ENCODE measurements at regions not wholly inside any gene's neighbourhood (a gene's known extent, or its start where the extent isn't known, plus 50 kb on each side); places are given as distances from the start of the nearest gene placed in this dataset.

DNA sequence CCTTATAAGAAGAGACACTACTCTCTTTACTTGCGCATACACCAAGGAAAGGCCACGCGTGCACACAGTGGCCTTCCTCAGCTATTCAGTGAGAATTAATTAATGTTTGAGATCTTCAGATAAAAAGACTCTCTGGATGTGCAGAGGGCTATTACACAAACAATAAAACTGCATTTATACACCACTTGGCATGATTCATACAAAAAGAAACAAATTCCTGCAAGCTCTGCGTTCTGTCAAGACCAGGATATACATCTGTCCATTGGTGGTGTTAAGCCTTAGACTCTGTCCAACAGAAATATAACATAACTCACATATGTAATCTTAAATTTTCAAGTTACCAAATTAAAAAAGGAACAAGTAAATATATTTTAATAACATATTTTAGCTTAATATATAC lies 55.2 kb upstream of the TSC22D2 start (continued):
- TF ChIP-seq USF1 (IDR thresholded peaks at IDR 0.05; ENCODE audit: borderline replicate concordance, extremely low read length, insufficient read depth, low read depth, low read length): no peak
- no peak for TF ChIP-seq ZNF207 (IDR thresholded peaks at IDR 0.05; ENCODE audit: borderline replicate concordance)
- no peak for TF ChIP-seq SPI1 (IDR thresholded peaks at IDR 0.05; ENCODE audit: borderline replicate concordance, insufficient read depth, low read depth, low read length)
- TF ChIP-seq KAT2A (conservative IDR thresholded peaks at IDR 0.05; ENCODE audit: control insufficient read depth, low read depth, low read length): no peak
- no peak for TF ChIP-seq MYB (IDR thresholded peaks at IDR 0.05; ENCODE audit: borderline replicate concordance, low read depth, low read length)

- ChIA-PET CTCF (no interaction called here), SMC1A (ENCODE audit: uncharacterized antibody, unreplicated experiment) (no interaction called here), POLR2A (interaction anchor here (1.7 kb wide), 1 partner anchor 16 kb away, joined by 3 read pairs; no protein-coding TSS in a partner anchor), RAD21 (ENCODE audit: unreplicated experiment) (no interaction called here)
- ATAC-seq (no peak), FAIRE-seq (no peak), DNase-seq (ENCODE audit: low read depth, low spot score) (no peak)
- no peaks in the 10 kb centered on the region for H3K36me3 ChIP-seq (ENCODE audit: control insufficient read depth in 2 of 2, insufficient read depth in 2 of 2, low read length in 1 of 2)
- in situ Hi-C loops (cut with MboI) (no loop called here), intact Hi-C loops (cut with micrococcal nuclease; ENCODE audit: unreplicated experiment) (loop anchor here (10.0 kb wide), 1 partner anchor 1193 kb away; no protein-coding TSS in a partner anchor)
- H4K20me1 ChIP-seq (ENCODE audit: control insufficient read depth, insufficient read depth): no peaks in the 10 kb centered on the region
- no TSS peak for BruUV-seq (replicated peaks)
- no peak overlapping the region for H2AFZ ChIP-seq (ENCODE audit: control insufficient read depth, low read depth, low read length)
- 100% methylated on average over 3 of the region's 3 CpGs for WGBS (ENCODE audit: insufficient coverage, insufficient replicate concordance, low lambda C conversion rate, missing lambda C conversion rate)
- H3K79me2 ChIP-seq (ENCODE audit: control insufficient read depth, insufficient read depth, low read length): no peaks in the 10 kb centered on the region
- H3K4me2 ChIP-seq (ENCODE audit: control insufficient read depth, insufficient read depth): no peak overlapping the region
- no peak overlapping the region for H3K27ac ChIP-seq (ENCODE audit: control insufficient read depth, insufficient read depth)
- no peaks in the 10 kb centered on the region; a peak in 1 of 4 replicates for H3K27me3 ChIP-seq (replicated peaks in 1 of 2; ENCODE audit: control insufficient read depth in 2 of 2, insufficient read depth in 2 of 2, low read length in 1 of 2)
- no peak overlapping the region for H3K9ac ChIP-seq (ENCODE audit: control insufficient read depth, insufficient read depth, low read length)
- H3K9me3 ChIP-seq (replicated peaks; ENCODE audit: control insufficient read depth, insufficient read depth, low read length): no peaks in the 10 kb centered on the region
- H3K4me1 ChIP-seq (ENCODE audit: control insufficient read depth, insufficient read depth, low read length): no peaks in the 10 kb centered on the region
- H3K4me3 ChIP-seq: no peak overlapping the region
- TF ChIP-seq HDAC2 (IDR thresholded peaks at IDR 0.05): no peak
- TF ChIP-seq YBX1 (IDR thresholded peaks at IDR 0.05): no peak
- TF ChIP-seq RELA (IDR thresholded peaks at IDR 0.05; ENCODE audit: borderline replicate concordance, partially characterized antibody): no peak
- TF ChIP-seq WRNIP1 (IDR thresholded peaks at IDR 0.05; ENCODE audit: borderline replicate concordance, low read depth, low read length): no peak
- TF ChIP-seq, protein P1, sequence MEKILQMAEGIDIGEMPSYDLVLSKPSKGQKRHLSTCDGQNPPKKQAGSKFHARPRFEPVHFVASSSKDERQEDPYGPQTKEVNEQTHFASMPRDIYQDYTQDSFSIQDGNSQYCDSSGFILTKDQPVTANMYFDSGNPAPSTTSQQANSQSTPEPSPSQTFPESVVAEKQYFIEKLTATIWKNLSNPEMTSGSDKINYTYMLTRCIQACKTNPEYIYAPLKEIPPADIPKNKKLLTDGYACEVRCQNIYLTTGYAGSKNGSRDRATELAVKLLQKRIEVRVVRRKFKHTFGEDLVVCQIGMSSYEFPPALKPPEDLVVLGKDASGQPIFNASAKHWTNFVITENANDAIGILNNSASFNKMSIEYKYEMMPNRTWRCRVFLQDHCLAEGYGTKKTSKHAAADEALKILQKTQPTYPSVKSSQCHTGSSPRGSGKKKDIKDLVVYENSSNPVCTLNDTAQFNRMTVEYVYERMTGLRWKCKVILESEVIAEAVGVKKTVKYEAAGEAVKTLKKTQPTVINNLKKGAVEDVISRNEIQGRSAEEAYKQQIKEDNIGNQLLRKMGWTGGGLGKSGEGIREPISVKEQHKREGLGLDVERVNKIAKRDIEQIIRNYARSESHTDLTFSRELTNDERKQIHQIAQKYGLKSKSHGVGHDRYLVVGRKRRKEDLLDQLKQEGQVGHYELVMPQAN (conservative IDR thresholded peaks at IDR 0.05): no peak
- TF ChIP-seq MYB (IDR thresholded peaks at IDR 0.05; ENCODE audit: borderline replicate concordance, low read depth, low read length): no peak
- no peak for TF ChIP-seq SPI1 (IDR thresholded peaks at IDR 0.05; ENCODE audit: borderline replicate concordance, insufficient read depth, low read depth, low read length)
- TF ChIP-seq BACH1 (IDR thresholded peaks at IDR 0.05; ENCODE audit: borderline replicate concordance): no peak
- TF ChIP-seq RAD21 (IDR thresholded peaks at IDR 0.05; ENCODE audit: insufficient read depth, low read depth, low read length): no peak
- no peak for TF ChIP-seq HCFC1 (IDR thresholded peaks at IDR 0.05; ENCODE audit: low read length)
- no peak for TF ChIP-seq TCF12 (IDR thresholded peaks at IDR 0.05; ENCODE audit: low read depth, low read length)
- no peak for TF ChIP-seq RUNX3 (IDR thresholded peaks at IDR 0.05; ENCODE audit: low read length)
- TF ChIP-seq, protein P2, sequence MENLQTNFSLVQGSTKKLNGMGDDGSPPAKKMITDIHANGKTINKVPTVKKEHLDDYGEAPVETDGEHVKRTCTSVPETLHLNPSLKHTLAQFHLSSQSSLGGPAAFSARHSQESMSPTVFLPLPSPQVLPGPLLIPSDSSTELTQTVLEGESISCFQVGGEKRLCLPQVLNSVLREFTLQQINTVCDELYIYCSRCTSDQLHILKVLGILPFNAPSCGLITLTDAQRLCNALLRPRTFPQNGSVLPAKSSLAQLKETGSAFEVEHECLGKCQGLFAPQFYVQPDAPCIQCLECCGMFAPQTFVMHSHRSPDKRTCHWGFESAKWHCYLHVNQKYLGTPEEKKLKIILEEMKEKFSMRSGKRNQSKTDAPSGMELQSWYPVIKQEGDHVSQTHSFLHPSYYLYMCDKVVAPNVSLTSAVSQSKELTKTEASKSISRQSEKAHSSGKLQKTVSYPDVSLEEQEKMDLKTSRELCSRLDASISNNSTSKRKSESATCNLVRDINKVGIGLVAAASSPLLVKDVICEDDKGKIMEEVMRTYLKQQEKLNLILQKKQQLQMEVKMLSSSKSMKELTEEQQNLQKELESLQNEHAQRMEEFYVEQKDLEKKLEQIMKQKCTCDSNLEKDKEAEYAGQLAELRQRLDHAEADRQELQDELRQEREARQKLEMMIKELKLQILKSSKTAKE (IDR thresholded peaks at IDR 0.05; ENCODE audit: low read depth, poor library complexity, severe bottlenecking): no peak
Measured at GRCh38 chr3:150351398-150351797, 56.7 kb upstream of the TSC22D2 start.
